HG02981 (cell line): ENCODE measurements at regions not wholly inside any gene's neighbourhood (a gene's known extent, or its start where the extent isn't known, plus 50 kb on each side); places are given as distances from the start of the nearest gene placed in this dataset.

Experiments used
- ATAC-seq: cut with Tn5 transposase; IDR thresholded peaks from one replicate; pipeline ENCODE4 v1.9.1; 2021; ENCODE audit warnings: mild to moderate bottlenecking, moderate library complexity; ENCODE audit not compliant: unreplicated experiment

GRCh38 chr15:97072545-97072944 lies 742.0 kb downstream of the NR2F2 start:
- ATAC-seq: no peak

GRCh38 chr15:97076011-97076410 lies 745.5 kb downstream of the NR2F2 start:
- no peak for ATAC-seq

GRCh38 chr15:97077975-97078374 lies 747.5 kb downstream of the NR2F2 start:
- no peak for ATAC-seq

- no peak for ATAC-seq
Observed at GRCh38 chr15:97078591-97078990, 748.1 kb downstream of the NR2F2 start.

GRCh38 chr15:97081666-97082226 lies 751.2 kb downstream of the NR2F2 start:
- ATAC-seq: no peak

GRCh38 chr15:97082830-97083229 lies 752.3 kb downstream of the NR2F2 start:
- ATAC-seq: no peak

- no peak for ATAC-seq
Observed at GRCh38 chr15:97084650-97085049, 754.1 kb downstream of the NR2F2 start.

- ATAC-seq: no peak
Observed at GRCh38 chr15:97085731-97086130, 755.2 kb downstream of the NR2F2 start.

GRCh38 chr15:97087006-97087741 lies 756.7 kb downstream of the NR2F2 start:
- ATAC-seq: no peak

GRCh38 chr15:97091093-97091492 lies 760.6 kb downstream of the NR2F2 start:
- no peak for ATAC-seq

GRCh38 chr15:97092656-97093055 lies 762.2 kb downstream of the NR2F2 start:
- ATAC-seq: no peak

GRCh38 chr15:97096303-97096835 lies 765.9 kb downstream of the NR2F2 start:
- ATAC-seq: no peak

- ATAC-seq: no peak
Observed at GRCh38 chr15:97099040-97099439, 768.5 kb downstream of the NR2F2 start.

- no peak for ATAC-seq
Observed at GRCh38 chr15:97101572-97101971, 771.1 kb downstream of the NR2F2 start.

GRCh38 chr15:97114900-97115760 lies 784.6 kb downstream of the NR2F2 start:
- no peak for ATAC-seq

GRCh38 chr15:97115761-97116070 lies 785.2 kb downstream of the NR2F2 start:
- no peak for ATAC-seq

GRCh38 chr15:97124790-97125189 lies 794.3 kb downstream of the NR2F2 start:
- no peak for ATAC-seq

- ATAC-seq: no peak
Observed at GRCh38 chr15:97126553-97127233, 796.2 kb downstream of the NR2F2 start.

- ATAC-seq: no peak
Observed at GRCh38 chr15:97129674-97130073, 799.2 kb downstream of the NR2F2 start.

- no peak for ATAC-seq
Observed at GRCh38 chr15:97140216-97140615, 809.7 kb downstream of the NR2F2 start.

- ATAC-seq: no peak
Observed at GRCh38 chr15:97141360-97141759, 810.9 kb downstream of the NR2F2 start.
